ENCODE measurements at regions not wholly inside any gene's neighbourhood (a gene's known extent, or its start where the extent isn't known, plus 50 kb on each side); places are given as distances from the start of the nearest gene placed in this dataset.

DNA sequence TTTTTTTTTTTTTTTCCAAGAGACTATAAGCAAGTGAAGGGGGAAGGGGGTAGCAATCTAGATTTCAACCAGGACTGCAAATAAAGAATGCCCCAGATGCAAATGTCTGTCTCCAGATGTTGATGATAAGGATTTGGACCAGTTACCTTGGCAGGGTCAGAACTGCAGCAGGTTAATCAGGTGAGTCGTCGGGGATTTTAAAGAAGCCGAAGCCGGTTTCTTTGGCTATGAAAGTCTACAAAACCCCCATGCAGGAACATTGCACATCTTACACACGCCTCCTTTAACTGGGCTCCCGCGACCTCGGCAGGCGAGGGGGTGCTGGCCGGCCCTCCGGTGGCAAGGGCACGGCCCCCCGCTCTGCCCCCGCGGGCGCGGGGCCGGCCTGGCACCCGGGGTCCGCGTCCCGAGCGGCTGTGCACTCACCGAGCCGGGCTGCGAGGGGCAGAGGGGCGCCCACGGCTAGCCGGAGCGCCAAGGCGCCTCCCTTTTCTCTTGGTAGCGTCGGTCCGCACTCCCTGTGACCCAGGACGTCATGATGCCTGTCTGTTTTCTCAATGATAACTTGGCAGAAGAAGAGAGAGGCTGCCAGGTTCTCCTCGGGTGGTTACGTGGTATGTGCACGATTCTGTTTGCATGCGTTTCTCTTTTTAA lies 366.3 kb upstream of the ESRRG start:
- POLR2A ChIA-PET (ENCODE audit: unreplicated experiment) = no interaction called here
- Histone ChIP-seq H2BK20ac (ENCODE audit: low read depth, low read length) (no peak overlapping the region), H3K9me3 (ENCODE audit: control insufficient read depth, insufficient read depth, low read length) (no peaks in the 10 kb centered on the region), H3K4me3 (ENCODE audit: insufficient read depth, low read depth, low read length) (peak overlapping the region; percentile 30), H3K14ac (replicated peaks; ENCODE audit: low read depth, low read length) (0 out of 2 replicates have a peak overlapping the region, but pooled peaks have one; percentile 36), H3K27ac (ENCODE audit: insufficient read depth, low read length) (no peak overlapping the region), H3K4ac (ENCODE audit: low read depth, low read length) (0 out of 2 replicates have a peak overlapping the region, but pooled peaks have one; percentile 37), H2BK15ac (ENCODE audit: low read depth, low read length) (no peak overlapping the region), H4K91ac (ENCODE audit: insufficient read depth, low read depth, low read length) (no peak overlapping the region), H2AK5ac (ENCODE audit: low read depth, low read length) (no peak overlapping the region), H3K4me1 (ENCODE audit: control insufficient read depth, insufficient read depth, low read length) (peaks cover 4% of the 10 kb centered on the region; the same call in 1 of the 2 replicates), H3K4me2 (ENCODE audit: low read depth, low read length) (peak overlapping the region; percentile 81), H2AFZ (replicated peaks; ENCODE audit: low read length, poor library complexity) (peak overlapping the region; percentile 86), H3K79me1 (ENCODE audit: low read depth in 1 of 2, low read length in 2 of 2) (no peaks in the 10 kb centered on the region), H3K18ac (ENCODE audit: low read depth, low read length) (no peak overlapping the region; the same call in 1 of the 2 replicates), H2AK9ac (replicated peaks; ENCODE audit: low read depth, low read length, poor library complexity) (no peak overlapping the region), H3K9ac (ENCODE audit: low read depth, low read length) (no peak overlapping the region), H2BK5ac (ENCODE audit: low read depth, low read length, poor library complexity, severe bottlenecking) (peak overlapping the region; percentile 55), H3K23ac (ENCODE audit: low read depth, low read length) (0 out of 2 replicates have a peak overlapping the region, but pooled peaks have one; percentile 67), H3K36me3 (ENCODE audit: control insufficient read depth, insufficient read depth, low read length) (no peaks in the 10 kb centered on the region), H3K9me1 (ENCODE audit: insufficient read depth, low read length) (no peaks in the 10 kb centered on the region), H4K20me1 (ENCODE audit: insufficient read depth, low read length) (no peaks in the 10 kb centered on the region), H2BK120ac (ENCODE audit: low read depth, low read length) (peak overlapping the region; percentile 42), H3K56ac (ENCODE audit: extremely low read depth, insufficient read depth, low read length) (no peak overlapping the region; the same call in 1 of the 2 replicates), H4K5ac (ENCODE audit: low read depth, low read length) (no peak overlapping the region), H3K27me3 (ENCODE audit: control insufficient read depth, insufficient read depth, low read length) (no peaks in the 10 kb centered on the region), H4K8ac (ENCODE audit: low read depth in 2 of 2, low read length in 2 of 2) (peak overlapping the region; percentile 55 to 58; a peak in 2 of 4 replicates)
- CTCF ChIA-PET = no interaction called here
- in situ Hi-C loops (cut with MboI; ENCODE audit: low sequenced_read_pairs) = no loop called here
- dilution Hi-C loops (cut with HindIII; ENCODE audit: low sequenced_read_pairs, unreplicated experiment) = no loop called here
- intact Hi-C loops (cut with micrococcal nuclease) = loop anchor here (5.0 kb wide), 1 partner anchor 337 kb away; no protein-coding TSS in a partner anchor
- TF ChIP-seq MAZ (IDR thresholded peaks at IDR 0.05; ENCODE audit: borderline replicate concordance, low read depth, low read length) (no peak), BHLHE40 (IDR thresholded peaks at IDR 0.05; ENCODE audit: low read depth, low read length) (peak; percentile 54; the same call in 1 of the 2 replicates), RAD21 (IDR thresholded peaks at IDR 0.05; ENCODE audit: low read length) (no peak), CTCF (conservative IDR thresholded peaks at IDR 0.05; ENCODE audit: low read depth, low read length) (no peak), SMC3 (IDR thresholded peaks at IDR 0.05; ENCODE audit: low read depth, low read length) (no peak), RFX5 (IDR thresholded peaks at IDR 0.05; ENCODE audit: low read depth, low read length) (no peak)
- BruUV-seq (replicated peaks) = no TSS peak
- WGBS, 2 experiments (ENCODE audit: extremely low coverage in 2 of 2, insufficient read length in 1 of 2) = 1% methylated on average over 12 of the region's 39 CpGs; no CpG with 5 or more reads in 1 of the 2 experiments
- DNase-seq = peak; percentile 61
- ATAC-seq (ENCODE audit: low read depth) = peak; percentile 84

All from IMR-90 (cell line).